B cell (primary cell): ENCODE measurements at regions not wholly inside any gene's neighbourhood (a gene's known extent, or its start where the extent isn't known, plus 50 kb on each side); places are given as distances from the start of the nearest gene placed in this dataset.

Source experiments
- ATAC-seq: fragments of 200-7000 bp; cut with Tn5 transposase; one replicate; pipeline ENCODE4 v1.10.0; 2021; ENCODE audit warnings: low read depth, mild to moderate bottlenecking, moderate number of reproducible peaks, moderate library complexity
- CTCF ChIA-PET: fragments of 350-600 bp; sonication (Branson Sonifier 250); formaldehyde crosslinking; loops from one replicate; lab custom pipeline; 2021; ENCODE audit warnings: antibody characterized with exemption, inconsistent platforms; lab: Charles Lee
- POLR2A ChIA-PET: fragments of 350-600 bp; sonication (Branson Sonifier 250); formaldehyde crosslinking; loops from one replicate; lab custom pipeline; 2021; ENCODE audit warnings: antibody characterized with exemption; lab: Charles Lee
- DNase-seq: peaks from one replicate; pipeline ENCODE4 v3.0.0; 2013
- H2AFZ ChIP-seq: 2 replicates; pipeline ENCODE4 v1.6.1; 2012; ENCODE audit warnings: mild to moderate bottlenecking, low read depth, low read length; ENCODE audit not compliant: insufficient read depth, poor library complexity, severe bottlenecking
- H3K27ac ChIP-seq, 2 donors: 1 replicate in 1 of 2; 2 replicates in 1 of 2; pipeline ENCODE4 v1.5.1; 2012 to 2013; ENCODE audit warnings: low read length in 2 of 2, mild to moderate bottlenecking in 2 of 2, moderate library complexity in 1 of 2
- H3K27me3 ChIP-seq, 4 experiments: fragments of 200-600 bp in 1 of 4; sonication (generic) in 1 of 4; replicated peaks in 1 of 4; 1 replicate in 2 of 4; 2 replicates in 2 of 4; pipeline versions ENCODE4 v1.6.1 to v1.7.0; 2013 to 2016; ENCODE audit warnings: low read length in 3 of 4, mild to moderate bottlenecking in 2 of 4, mixed read lengths in 1 of 4, moderate library complexity in 1 of 4; ENCODE audit not compliant: insufficient read depth in 4 of 4, control insufficient read depth in 3 of 4; ENCODE audit errors: control extremely low read depth in 1 of 4
- H3K36me3 ChIP-seq, 2 experiments: replicated peaks in 1 of 2; 1 replicate in 1 of 2; 2 replicates in 1 of 2; pipeline versions ENCODE4 v1.6.1 to v1.7.1; 2013; ENCODE audit warnings: low read length in 1 of 2; ENCODE audit not compliant: insufficient read depth in 2 of 2, control insufficient read depth in 1 of 2; ENCODE audit errors: control extremely low read depth in 1 of 2, extremely low read depth in 1 of 2
- H3K4me1 ChIP-seq, 2 donors: fragments of 200-600 bp in 1 of 2; sonication (generic) in 1 of 2; 1 replicate in 1 of 2; 2 replicates in 1 of 2; pipeline versions ENCODE4 v1.5.1 to v1.6.1; 2013 to 2017; ENCODE audit warnings: low read length in 2 of 2; ENCODE audit not compliant: control insufficient read depth in 2 of 2, insufficient read depth in 2 of 2
- H3K4me2 ChIP-seq: replicated peaks from 2 replicates; pipeline ENCODE3; 2012; ENCODE audit warnings: mild to moderate bottlenecking, low read depth, low read length; ENCODE audit not compliant: poor library complexity, severe bottlenecking
- H3K4me3 ChIP-seq, 5 experiments: fragments of 200-600 bp in 1 of 5; sonication (generic) in 1 of 5; 1 replicate in 3 of 5; 2 replicates in 2 of 5; pipeline versions ENCODE4 v1.5.1 to v1.7.0; 2011 to 2016; ENCODE audit warnings: low read length in 4 of 5, mild to moderate bottlenecking in 4 of 5, low read depth in 2 of 5, control low read depth in 1 of 5, moderate library complexity in 1 of 5; ENCODE audit not compliant: insufficient read depth in 1 of 5; ENCODE audit errors: control extremely low read depth in 1 of 5, extremely low read depth in 1 of 5
- H3K79me2 ChIP-seq: fragments of 200-600 bp; sonication (generic); one replicate; pipeline ENCODE4 v1.6.0; 2016; ENCODE audit warnings: low read length; ENCODE audit not compliant: control insufficient read depth, insufficient read depth
- H3K9ac ChIP-seq: fragments of 200-600 bp; sonication (generic); 2 replicates; pipeline ENCODE4 v1.6.1; 2017; ENCODE audit warnings: mild to moderate bottlenecking, low read length, moderate library complexity
- H3K9me3 ChIP-seq, 3 donors: one replicate each; pipeline versions ENCODE4 v1.6.1 to v1.7.1; 2013; ENCODE audit warnings: low read length in 2 of 3; ENCODE audit not compliant: control insufficient read depth in 2 of 3, insufficient read depth in 1 of 3; ENCODE audit errors: control extremely low read depth in 1 of 3
- H4K20me1 ChIP-seq: 2 replicates; pipeline ENCODE4 v1.6.0; 2012; ENCODE audit warnings: mild to moderate bottlenecking, low read length; ENCODE audit not compliant: insufficient read depth, control insufficient read depth, poor library complexity, severe bottlenecking
- H3K27ac Mint-ChIP-seq: one replicate; pipeline ENCODE4 v1.8.0; 2021; ENCODE audit warnings: mixed read lengths
- H3K27me3 Mint-ChIP-seq: one replicate; pipeline ENCODE4 v1.8.0; 2021; ENCODE audit warnings: mixed read lengths
- H3K4me1 Mint-ChIP-seq: one replicate; pipeline ENCODE4 v1.8.0; 2021; ENCODE audit warnings: mixed read lengths
- H3K4me3 Mint-ChIP-seq: one replicate; pipeline ENCODE4 v1.8.0; 2021; ENCODE audit warnings: mixed read lengths
- H3K9me3 Mint-ChIP-seq: one replicate; pipeline ENCODE4 v1.8.0; 2022; ENCODE audit warnings: mixed read lengths; ENCODE audit not compliant: insufficient read depth
- CTCF ChIP-seq: fragments of 200-600 bp; IDR thresholded peaks from one replicate; pipeline ENCODE4 v1.8.0; 2022; ENCODE audit warnings: antibody characterized with exemption, mild to moderate bottlenecking
- EZH2 ChIP-seq: IDR thresholded peaks from 2 replicates; pipeline ENCODE4 v1.6.1; 2012; ENCODE audit warnings: borderline replicate concordance, low read depth, mild to moderate bottlenecking, moderate library complexity, low read length; ENCODE audit not compliant: insufficient read depth, poor library complexity, severe bottlenecking
- WGBS: methylation state at CpG from one replicate; pipeline ENCODE4 v1.1.5; 2013; ENCODE audit warnings: missing lambda C conversion rate; ENCODE audit not compliant: insufficient coverage; 5-methylcytosine and 5-hydroxymethylcytosine counted together
- intact Hi-C: fragments of 100-400 bp; cut with micrococcal nuclease; formaldehyde crosslinking; loops from one replicate; pipeline ENCODE4 v1.10.0; 2022

GRCh38 chr1:95703046-95703445 is 469.0 kb downstream of the RWDD3 start:
- Histone ChIP-seq H2AFZ (no peak overlapping the region), H3K36me3 (no peaks in the 10 kb centered on the region), H3K27ac (no peak overlapping the region), H3K9ac (no peak overlapping the region), H3K27me3 (no peaks in the 10 kb centered on the region), H4K20me1 (no peaks in the 10 kb centered on the region), H3K4me1 (no peaks in the 10 kb centered on the region), H3K4me2 (no peak overlapping the region), H3K9me3 (peaks cover 0 to 16% (median 14%) of the 10 kb centered on the region in 3 donors), H3K4me3 (no peak overlapping the region), H3K79me2 (no peaks in the 10 kb centered on the region)
- intact Hi-C loops, result no loop called here
- ChIA-PET CTCF (no interaction called here), POLR2A (no interaction called here)
- Mint-ChIP-seq H3K4me1 (no peaks in the 10 kb centered on the region), H3K27me3 (no peaks in the 10 kb centered on the region), H3K27ac (no peak overlapping the region), H3K4me3 (no peak overlapping the region), H3K9me3 (peaks cover 13% of the 10 kb centered on the region)
- TF ChIP-seq EZH2, result no peak
- TF ChIP-seq CTCF, result no peak
- ATAC-seq (no peak), DNase-seq (no peak)

- no peak overlapping the region for H3K4me3 ChIP-seq
- ATAC-seq, result no peak
- Mint-ChIP-seq H3K9me3 (peaks cover 2% of the 10 kb centered on the region), H3K27me3 (no peaks in the 10 kb centered on the region), H3K4me1 (no peaks in the 10 kb centered on the region), H3K4me3 (no peak overlapping the region), H3K27ac (no peak overlapping the region)
- ChIA-PET CTCF (no interaction called here), POLR2A (no interaction called here)
- intact Hi-C loops, result no loop called here
- H3K27me3 ChIP-seq, result no peaks in the 10 kb centered on the region
- no peak overlapping the region for H3K9ac ChIP-seq
- no peak overlapping the region for H3K27ac ChIP-seq
- TF ChIP-seq EZH2 (no peak), CTCF (no peak)
- no CpG with 5 or more reads among the region's 3 CpGs for WGBS
- no peaks in the 10 kb centered on the region for H3K36me3 ChIP-seq
- no peak overlapping the region for H2AFZ ChIP-seq
- H3K4me1 ChIP-seq, result no peaks in the 10 kb centered on the region
- H3K9me3 ChIP-seq, result no peaks in the 10 kb centered on the region
- H3K79me2 ChIP-seq, result no peaks in the 10 kb centered on the region
- no peaks in the 10 kb centered on the region for H4K20me1 ChIP-seq
- no peak for DNase-seq
- no peak overlapping the region for H3K4me2 ChIP-seq
Observed at GRCh38 chr1:95716097-95716496, 482.1 kb downstream of the RWDD3 start.
